GM18861 (cell line): ENCODE measurements at regions not wholly inside any gene's neighbourhood (a gene's known extent, or its start where the extent isn't known, plus 50 kb on each side); places are given as distances from the start of the nearest gene placed in this dataset.

Source experiments
- ATAC-seq: cut with Tn5 transposase; IDR thresholded peaks from one replicate; pipeline ENCODE4 v1.9.1; 2021; ENCODE audit not compliant: unreplicated experiment

- no peak for ATAC-seq
Observed at GRCh38 chr1:87194271-87194774, 134.4 kb upstream of the LMO4 start.

- ATAC-seq: no peak
Observed at GRCh38 chr1:87194856-87195255, 133.8 kb upstream of the LMO4 start.

- ATAC-seq: no peak
Observed at GRCh38 chr1:87196110-87196827, 132.4 kb upstream of the LMO4 start.

- ATAC-seq: no peak
Observed at GRCh38 chr1:87197156-87197555, 131.5 kb upstream of the LMO4 start.

- no peak for ATAC-seq
Observed at GRCh38 chr1:87197641-87198040, 131.0 kb upstream of the LMO4 start.

GRCh38 chr1:87200875-87201638 is 127.6 kb upstream of the LMO4 start:
- ATAC-seq: no peak

GRCh38 chr1:87201768-87202167 is 126.9 kb upstream of the LMO4 start:
- ATAC-seq: no peak

GRCh38 chr1:87202451-87202850 is 126.2 kb upstream of the LMO4 start:
- no peak for ATAC-seq

DNA sequence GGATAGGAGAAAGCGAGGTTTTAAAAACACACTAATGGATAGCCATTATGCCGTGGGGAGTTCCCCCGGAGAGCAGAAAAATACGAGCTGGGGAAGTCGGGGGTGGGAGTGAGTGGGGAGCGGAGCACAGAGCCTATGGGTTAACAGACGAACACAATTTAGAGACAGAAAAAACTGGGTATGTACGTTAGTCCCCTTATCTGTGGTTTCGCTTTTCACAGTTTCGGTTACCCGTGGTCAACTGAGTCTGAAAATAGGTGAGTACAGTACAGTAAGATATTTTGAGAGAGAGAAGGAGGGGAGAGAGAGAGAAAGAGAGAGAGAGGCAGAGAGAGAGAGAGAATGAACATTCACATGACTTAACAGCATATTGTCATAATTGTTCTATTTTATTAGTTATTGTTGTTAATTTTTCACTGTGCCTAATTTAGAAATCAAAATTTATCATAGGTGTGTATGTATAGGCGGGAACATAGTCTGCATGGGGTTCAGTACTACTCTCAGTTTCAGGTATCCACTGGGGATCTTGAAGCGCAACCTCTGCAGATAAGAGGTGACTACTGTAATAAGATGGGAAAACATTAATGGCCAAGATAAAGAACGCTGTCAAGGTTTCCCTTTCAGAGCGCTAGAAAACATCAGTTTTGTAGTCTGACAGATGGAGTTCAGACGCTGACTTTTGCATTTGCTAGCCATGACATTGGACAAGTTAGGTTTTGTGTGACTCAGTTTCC is 125.6 kb upstream of the LMO4 start:
- ATAC-seq: peak; percentile 76

GRCh38 chr1:87203904-87204303 is 124.8 kb upstream of the LMO4 start:
- no peak for ATAC-seq

DNA sequence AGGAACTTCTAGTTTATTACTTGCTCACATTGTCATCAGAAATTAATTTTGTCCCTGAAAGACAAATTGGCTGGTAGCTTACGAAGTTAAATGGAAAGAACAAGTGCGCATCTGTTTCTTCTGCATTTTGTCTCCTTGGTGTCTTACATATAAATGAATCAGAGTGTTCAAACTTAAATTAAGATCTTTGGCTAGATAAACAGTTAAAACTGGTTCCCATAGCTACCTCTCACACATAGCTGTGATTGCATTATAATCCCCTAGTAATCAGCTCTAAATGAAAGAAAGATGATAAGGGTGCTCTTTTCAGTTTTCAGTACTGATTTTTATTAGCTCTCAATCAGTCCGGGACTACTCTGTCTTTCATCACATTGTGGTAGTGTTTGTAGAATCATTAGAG is 124.2 kb upstream of the LMO4 start:
- ATAC-seq: no peak

GRCh38 chr1:87204921-87205320 is 123.8 kb upstream of the LMO4 start:
- ATAC-seq: no peak

DNA sequence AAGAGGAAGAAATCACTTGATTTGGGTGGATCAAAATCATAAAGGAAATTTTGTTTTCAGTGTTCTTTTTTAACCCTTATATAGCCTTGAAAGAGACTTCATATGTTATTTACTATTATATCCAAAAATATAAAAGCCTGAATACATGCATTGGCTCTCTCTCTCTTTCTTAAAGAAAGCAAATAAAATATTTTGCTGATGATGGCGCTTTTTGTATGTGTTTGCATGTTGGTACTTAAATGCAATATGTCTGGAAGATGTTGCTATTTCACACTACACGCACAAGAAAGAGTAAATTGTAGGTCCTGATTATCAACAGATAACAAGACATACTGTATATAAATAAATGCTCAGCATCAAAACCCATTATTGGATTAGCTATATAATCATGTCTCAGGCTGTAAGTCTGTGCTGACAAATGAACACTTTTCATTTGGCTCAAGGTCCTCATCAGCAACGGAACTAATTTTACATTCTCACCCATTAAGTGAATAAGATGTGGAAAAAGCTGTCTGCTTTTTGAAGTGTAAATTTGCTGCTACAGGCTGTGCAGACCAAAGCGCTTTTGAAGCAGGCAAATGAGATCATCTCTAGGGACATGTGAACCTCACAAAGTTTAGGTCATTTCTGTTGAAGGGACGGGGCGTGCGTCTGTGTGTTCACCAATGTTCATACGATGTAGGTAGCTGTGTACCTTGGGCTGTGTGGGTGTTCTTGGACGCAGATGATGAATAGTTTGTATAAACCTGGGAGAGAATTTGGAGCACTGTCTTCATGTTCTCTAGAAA is 122.4 kb upstream of the LMO4 start:
- no peak for ATAC-seq

DNA sequence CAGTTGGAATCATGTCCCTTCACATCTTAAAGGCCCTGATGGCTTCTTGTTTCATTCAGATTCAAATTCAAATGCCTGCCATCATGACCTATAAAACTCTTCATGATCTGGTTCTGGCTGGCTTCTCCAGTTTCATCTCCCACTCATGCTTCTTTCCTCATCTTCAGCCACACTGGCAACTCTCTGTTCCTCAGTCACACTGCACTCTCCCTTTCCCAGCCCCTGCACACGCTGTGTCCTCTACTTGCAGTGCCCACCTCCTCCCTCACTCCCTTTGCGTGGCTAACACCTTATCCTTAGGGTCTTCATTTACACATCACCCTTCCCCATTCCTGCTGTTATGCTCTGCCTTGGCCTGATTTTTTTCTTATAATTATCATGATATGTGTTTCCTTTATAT is 120.6 kb upstream of the LMO4 start:
- no peak for ATAC-seq

- ATAC-seq: no peak
Observed at GRCh38 chr1:87208931-87209330, 119.7 kb upstream of the LMO4 start.

DNA sequence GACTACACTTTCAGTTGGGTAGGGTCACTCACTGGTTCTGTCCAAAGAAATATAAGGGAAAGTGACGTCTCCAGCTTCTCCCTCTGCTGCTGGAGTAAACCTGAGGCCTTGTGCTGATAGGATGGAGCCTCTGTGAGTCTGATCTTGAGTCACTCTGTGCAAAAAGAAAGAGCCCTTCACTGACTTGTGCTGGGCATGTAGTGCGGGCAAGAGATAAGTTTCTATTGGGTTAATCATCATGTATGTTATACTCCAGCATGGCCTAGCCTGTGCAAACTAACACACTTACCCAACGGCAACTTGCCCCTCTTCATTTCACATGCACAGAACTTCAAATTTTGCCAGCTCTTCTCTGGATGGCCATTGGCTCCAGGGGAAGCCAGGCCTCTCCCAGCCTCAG is 118.5 kb upstream of the LMO4 start:
- ATAC-seq: no peak

- no peak for ATAC-seq
Observed at GRCh38 chr1:87212431-87213134, 116.1 kb upstream of the LMO4 start.

GRCh38 chr1:87213135-87213515 is 115.6 kb upstream of the LMO4 start:
- ATAC-seq: no peak

DNA sequence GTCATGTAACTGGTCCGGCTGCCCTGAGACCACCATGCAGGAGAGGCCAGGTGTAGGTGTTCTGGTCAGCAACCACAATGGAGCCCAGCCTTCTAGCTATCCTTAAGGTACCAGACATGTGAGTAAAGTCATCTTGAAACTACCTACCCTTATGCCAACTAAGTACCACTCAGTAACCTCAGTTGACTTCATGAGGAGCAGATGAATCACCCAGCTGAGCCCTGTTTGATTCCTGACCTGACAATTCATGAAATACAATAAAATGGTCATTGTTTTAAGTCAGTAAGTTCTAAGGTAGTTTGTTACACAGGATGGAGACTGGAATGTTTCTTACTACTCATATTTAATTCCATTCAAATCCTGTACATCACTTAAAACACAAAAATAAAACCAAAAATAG is 113.1 kb upstream of the LMO4 start:
- no peak for ATAC-seq

DNA sequence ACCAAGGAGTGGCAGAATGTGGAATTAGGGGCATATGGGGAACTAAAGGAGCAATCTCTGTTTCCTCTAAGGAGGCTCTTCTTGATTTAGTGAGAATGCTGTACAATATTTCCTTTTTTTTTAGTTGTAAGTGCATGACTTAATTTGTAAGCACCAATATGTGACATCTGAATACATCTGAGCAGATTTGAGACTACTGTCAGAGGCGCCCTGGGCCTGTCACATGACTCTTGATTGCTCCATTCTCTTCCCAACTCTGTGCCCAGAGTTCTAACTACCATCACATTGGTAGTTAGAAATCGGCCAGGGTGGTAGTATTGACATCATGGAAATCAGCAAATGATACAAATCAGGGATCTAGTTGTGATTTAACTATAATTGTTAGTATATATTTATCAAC is 110.1 kb upstream of the LMO4 start:
- ATAC-seq: no peak
